B cell (primary cell): ENCODE measurements at regions not wholly inside any gene's neighbourhood (a gene's known extent, or its start where the extent isn't known, plus 50 kb on each side); places are given as distances from the start of the nearest gene placed in this dataset.

Experiments used
- EZH2 ChIP-seq: IDR thresholded peaks from 2 replicates; pipeline ENCODE4 v1.6.1; 2012; ENCODE audit warnings: borderline replicate concordance, low read depth, mild to moderate bottlenecking, moderate library complexity, low read length; ENCODE audit not compliant: insufficient read depth, poor library complexity, severe bottlenecking
- TF ChIP-seq, protein P1 (sequence below): fragments of 200-600 bp; IDR thresholded peaks from one replicate; pipeline ENCODE4 v1.8.0; 2022; ENCODE audit warnings: antibody characterized with exemption, mild to moderate bottlenecking

DNA sequence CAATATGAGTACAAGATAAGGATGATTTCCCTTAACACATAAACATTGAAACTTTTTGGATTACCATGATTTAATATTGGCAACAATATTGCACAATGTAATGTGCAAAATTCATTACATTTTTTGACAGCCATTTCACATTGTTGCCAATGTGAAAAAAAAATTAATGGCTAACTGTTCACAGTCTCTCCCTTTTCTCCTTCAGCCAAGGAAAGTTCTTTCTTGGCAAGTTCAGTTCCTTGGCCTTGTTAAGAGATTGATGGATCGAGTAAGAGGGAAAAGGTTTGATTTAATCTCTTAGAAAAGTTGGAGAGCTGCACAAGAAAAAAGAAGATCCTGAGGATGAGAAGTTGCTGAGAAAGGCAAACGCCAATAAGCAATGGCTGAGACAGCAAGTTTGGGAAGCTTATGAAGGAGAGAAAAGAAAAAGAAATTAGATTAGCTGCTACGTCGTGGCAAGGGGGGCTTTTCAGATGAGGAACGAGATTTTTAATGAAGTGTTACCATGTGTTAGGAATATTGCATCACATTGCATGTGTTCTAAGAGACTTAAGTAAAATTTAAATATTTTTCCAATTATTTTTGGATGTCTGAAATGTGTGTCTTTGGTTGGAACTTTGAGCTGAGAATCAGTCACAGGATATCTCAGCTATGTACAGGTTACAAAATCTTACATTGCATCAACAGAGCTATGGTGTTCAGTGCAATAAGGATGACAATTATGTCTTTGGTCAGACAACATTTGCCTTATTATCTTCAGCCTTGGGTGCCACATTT lies 61.4 kb upstream of the ZNF280D start:
- TF ChIP-seq, protein P1, sequence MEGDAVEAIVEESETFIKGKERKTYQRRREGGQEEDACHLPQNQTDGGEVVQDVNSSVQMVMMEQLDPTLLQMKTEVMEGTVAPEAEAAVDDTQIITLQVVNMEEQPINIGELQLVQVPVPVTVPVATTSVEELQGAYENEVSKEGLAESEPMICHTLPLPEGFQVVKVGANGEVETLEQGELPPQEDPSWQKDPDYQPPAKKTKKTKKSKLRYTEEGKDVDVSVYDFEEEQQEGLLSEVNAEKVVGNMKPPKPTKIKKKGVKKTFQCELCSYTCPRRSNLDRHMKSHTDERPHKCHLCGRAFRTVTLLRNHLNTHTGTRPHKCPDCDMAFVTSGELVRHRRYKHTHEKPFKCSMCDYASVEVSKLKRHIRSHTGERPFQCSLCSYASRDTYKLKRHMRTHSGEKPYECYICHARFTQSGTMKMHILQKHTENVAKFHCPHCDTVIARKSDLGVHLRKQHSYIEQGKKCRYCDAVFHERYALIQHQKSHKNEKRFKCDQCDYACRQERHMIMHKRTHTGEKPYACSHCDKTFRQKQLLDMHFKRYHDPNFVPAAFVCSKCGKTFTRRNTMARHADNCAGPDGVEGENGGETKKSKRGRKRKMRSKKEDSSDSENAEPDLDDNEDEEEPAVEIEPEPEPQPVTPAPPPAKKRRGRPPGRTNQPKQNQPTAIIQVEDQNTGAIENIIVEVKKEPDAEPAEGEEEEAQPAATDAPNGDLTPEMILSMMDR: no peak
- no peak for TF ChIP-seq EZH2
